ENCODE measurements at regions not wholly inside any gene's neighbourhood (a gene's known extent, or its start where the extent isn't known, plus 50 kb on each side); places are given as distances from the start of the nearest gene placed in this dataset.

DNA sequence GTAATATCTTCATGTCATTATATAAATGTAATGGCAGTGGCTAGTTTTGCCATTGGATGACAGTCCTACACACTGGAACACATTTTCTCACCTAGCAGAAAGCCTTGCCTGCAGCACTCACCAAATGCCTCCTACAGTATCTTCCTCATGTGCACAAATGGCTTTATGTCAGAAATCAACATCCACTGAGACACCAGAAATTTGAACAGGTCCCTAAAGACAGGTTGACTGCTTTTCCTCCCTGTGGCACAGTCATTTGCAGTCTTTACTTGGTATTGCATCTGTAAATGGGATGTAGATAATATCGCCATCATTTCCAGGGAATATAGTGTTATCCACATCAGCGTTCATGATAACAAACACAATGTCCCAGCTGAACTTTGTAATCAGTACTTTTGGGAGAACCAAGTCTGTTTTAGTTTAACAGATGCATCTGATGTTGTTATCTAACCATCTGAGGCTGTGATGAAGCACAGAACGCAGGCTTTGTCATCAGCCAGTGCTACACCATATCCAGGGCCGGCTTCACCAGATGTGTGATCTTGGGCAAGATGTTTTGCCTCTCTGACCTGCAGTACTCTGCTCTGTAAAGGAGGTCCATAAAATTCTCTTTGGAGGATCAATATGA, 83.9 kb upstream of the TAS2R1 start:
- DNase-seq (ENCODE audit: low read depth), result no peak
- TF ChIP-seq MYC (IDR thresholded peaks at IDR 0.05; ENCODE audit: low read depth, low read length) (no peak), POLR2A (IDR thresholded peaks at IDR 0.05; ENCODE audit: extremely low read depth, insufficient read length) (no peak)
- TF ChIP-seq, protein P1, sequence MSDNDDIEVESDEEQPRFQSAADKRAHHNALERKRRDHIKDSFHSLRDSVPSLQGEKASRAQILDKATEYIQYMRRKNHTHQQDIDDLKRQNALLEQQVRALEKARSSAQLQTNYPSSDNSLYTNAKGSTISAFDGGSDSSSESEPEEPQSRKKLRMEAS (IDR thresholded peaks at IDR 0.05; ENCODE audit: low read depth, low read length), result no peak
- TF ChIP-seq, protein P2, sequence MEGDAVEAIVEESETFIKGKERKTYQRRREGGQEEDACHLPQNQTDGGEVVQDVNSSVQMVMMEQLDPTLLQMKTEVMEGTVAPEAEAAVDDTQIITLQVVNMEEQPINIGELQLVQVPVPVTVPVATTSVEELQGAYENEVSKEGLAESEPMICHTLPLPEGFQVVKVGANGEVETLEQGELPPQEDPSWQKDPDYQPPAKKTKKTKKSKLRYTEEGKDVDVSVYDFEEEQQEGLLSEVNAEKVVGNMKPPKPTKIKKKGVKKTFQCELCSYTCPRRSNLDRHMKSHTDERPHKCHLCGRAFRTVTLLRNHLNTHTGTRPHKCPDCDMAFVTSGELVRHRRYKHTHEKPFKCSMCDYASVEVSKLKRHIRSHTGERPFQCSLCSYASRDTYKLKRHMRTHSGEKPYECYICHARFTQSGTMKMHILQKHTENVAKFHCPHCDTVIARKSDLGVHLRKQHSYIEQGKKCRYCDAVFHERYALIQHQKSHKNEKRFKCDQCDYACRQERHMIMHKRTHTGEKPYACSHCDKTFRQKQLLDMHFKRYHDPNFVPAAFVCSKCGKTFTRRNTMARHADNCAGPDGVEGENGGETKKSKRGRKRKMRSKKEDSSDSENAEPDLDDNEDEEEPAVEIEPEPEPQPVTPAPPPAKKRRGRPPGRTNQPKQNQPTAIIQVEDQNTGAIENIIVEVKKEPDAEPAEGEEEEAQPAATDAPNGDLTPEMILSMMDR (IDR thresholded peaks at IDR 0.05; ENCODE audit: low read depth, low read length), result no peak
- no peak overlapping the region for H3K4me3 ChIP-seq (ENCODE audit: low read depth, low read length)

DNA sequence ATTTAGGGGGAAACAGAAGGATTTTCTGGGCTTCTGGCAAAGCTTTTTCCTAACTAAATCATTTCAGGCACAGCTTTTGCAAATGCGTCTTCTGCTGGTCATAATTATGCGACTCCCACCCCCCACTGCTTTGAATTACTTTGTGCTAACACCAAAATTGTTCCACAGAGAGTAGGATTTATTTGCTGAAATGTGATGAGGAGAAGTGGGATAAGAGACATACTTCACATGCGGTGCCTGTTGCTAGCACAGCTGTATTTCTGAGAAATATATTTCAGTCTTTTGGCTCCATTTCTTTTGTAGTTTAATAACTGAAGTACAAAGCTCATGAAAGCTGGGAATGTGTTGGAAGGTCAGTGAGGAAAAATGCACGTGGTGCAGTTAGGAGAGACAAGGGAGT, 83.2 kb upstream of the TAS2R1 start:
- no peak for DNase-seq (ENCODE audit: low read depth)
- no peak overlapping the region for H3K4me3 ChIP-seq (ENCODE audit: low read depth, low read length)
- TF ChIP-seq, protein P1 (IDR thresholded peaks at IDR 0.05; ENCODE audit: low read depth, low read length), result no peak
- TF ChIP-seq, protein P2 (IDR thresholded peaks at IDR 0.05; ENCODE audit: low read depth, low read length), result no peak
- TF ChIP-seq POLR2A (IDR thresholded peaks at IDR 0.05; ENCODE audit: extremely low read depth, insufficient read length), result no peak
- no peak for TF ChIP-seq MYC (IDR thresholded peaks at IDR 0.05; ENCODE audit: low read depth, low read length)

DNA sequence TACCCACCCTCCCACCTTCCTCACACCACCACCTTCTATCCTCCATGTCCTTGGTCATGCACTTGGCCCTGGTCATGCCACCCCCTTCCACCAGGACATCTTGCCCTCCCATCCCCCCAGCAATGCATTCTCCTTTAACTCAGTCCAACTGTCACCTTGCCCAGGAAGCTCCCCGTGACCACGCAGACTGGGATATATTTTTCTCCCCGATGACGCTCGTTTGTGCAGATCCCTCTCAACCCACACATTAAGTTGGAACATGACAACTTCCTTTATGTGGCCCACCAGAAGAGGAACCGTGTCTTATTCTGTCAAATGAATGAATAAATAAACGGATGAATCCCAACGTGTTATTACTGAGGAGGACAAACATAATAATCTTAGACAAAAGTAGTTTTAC, 82.8 kb upstream of the TAS2R1 start:
- no peak overlapping the region for H3K4me3 ChIP-seq (ENCODE audit: low read depth, low read length)
- DNase-seq (ENCODE audit: low read depth), result no peak
- TF ChIP-seq, protein P1 (IDR thresholded peaks at IDR 0.05; ENCODE audit: low read depth, low read length), result no peak
- TF ChIP-seq POLR2A (IDR thresholded peaks at IDR 0.05; ENCODE audit: extremely low read depth, insufficient read length) (no peak), MYC (IDR thresholded peaks at IDR 0.05; ENCODE audit: low read depth, low read length) (no peak)
- TF ChIP-seq, protein P2 (IDR thresholded peaks at IDR 0.05; ENCODE audit: low read depth, low read length), result no peak

DNA sequence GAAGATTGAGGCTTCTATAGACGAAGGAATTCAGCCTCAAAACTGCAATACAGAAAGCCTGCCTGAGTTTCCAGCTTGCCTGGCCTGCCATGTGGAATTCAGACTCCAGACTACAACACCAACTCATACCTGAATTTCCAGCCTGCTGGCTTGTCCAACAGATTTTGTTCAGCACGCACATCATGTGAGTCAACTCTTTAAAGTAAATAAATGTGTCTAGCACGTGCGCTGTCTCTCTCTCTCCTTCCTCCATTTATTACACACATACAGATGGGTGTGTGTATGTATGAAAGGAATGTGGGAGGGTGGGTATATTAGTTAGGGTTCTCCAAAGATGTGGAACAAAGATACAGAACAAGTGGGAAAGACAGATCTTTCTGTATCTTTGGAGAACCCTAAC, 82.4 kb upstream of the TAS2R1 start:
- TF ChIP-seq, protein P1 (IDR thresholded peaks at IDR 0.05; ENCODE audit: low read depth, low read length), result no peak
- TF ChIP-seq, protein P2 (IDR thresholded peaks at IDR 0.05; ENCODE audit: low read depth, low read length), result no peak
- TF ChIP-seq POLR2A (IDR thresholded peaks at IDR 0.05; ENCODE audit: extremely low read depth, insufficient read length) (no peak), MYC (IDR thresholded peaks at IDR 0.05; ENCODE audit: low read depth, low read length) (no peak)
- no peak overlapping the region for H3K4me3 ChIP-seq (ENCODE audit: low read depth, low read length)
- DNase-seq (ENCODE audit: low read depth), result no peak

DNA sequence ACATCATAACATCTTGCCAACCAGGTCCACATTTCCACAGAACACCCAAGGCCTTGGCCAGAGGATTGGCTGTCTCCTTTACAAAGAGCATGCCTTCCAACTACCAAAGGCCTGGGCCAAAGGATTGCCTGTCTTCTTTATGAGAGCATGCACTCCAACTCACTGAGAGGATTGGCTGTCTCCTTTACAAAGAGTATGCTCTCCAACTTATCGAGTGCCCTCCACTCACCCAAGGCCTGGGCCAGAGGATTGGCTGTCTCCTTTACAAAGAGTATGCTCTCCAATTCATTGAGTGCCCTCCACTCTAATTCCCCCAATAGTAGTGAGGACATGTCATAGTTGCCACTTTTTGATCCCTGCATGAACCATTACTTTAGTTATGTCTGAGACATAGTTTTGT, 79.9 kb upstream of the TAS2R1 start:
- no peak overlapping the region for H3K4me3 ChIP-seq (ENCODE audit: low read depth, low read length)
- no peak for DNase-seq (ENCODE audit: low read depth)
- TF ChIP-seq MYC (IDR thresholded peaks at IDR 0.05; ENCODE audit: low read depth, low read length), result no peak
- TF ChIP-seq, protein P1 (IDR thresholded peaks at IDR 0.05; ENCODE audit: low read depth, low read length), result no peak
- TF ChIP-seq, protein P2 (IDR thresholded peaks at IDR 0.05; ENCODE audit: low read depth, low read length), result no peak
- TF ChIP-seq POLR2A (IDR thresholded peaks at IDR 0.05; ENCODE audit: extremely low read depth, insufficient read length), result no peak

Measured in NB4 (cell line).